Neural progenitor cell (in vitro differentiated cells): ENCODE measurements at regions not wholly inside any gene's neighbourhood (a gene's known extent, or its start where the extent isn't known, plus 50 kb on each side); places are given as distances from the start of the nearest gene placed in this dataset.

ENCODE experiments used
- DNase-seq: peaks from one replicate; pipeline ENCODE4 v3.0.0-alpha.2; 2016; ENCODE audit warnings: low spot score
- H2AFZ ChIP-seq: fragments of 200-600 bp; sonication (generic); replicated peaks from 2 replicates; pipeline ENCODE4 v1.6.1; 2016; ENCODE audit warnings: antibody characterized with exemption
- H3F3A ChIP-seq: fragments of 200-600 bp; sonication (generic); 2 replicates; pipeline ENCODE4 v1.6.1; 2016; ENCODE audit warnings: antibody characterized with exemption, low read depth
- H3K27ac ChIP-seq: fragments of 200-600 bp; sonication (generic); 2 replicates; pipeline ENCODE4 v1.5.1; 2016; ENCODE audit warnings: mild to moderate bottlenecking
- H3K27me3 ChIP-seq: fragments of 200-600 bp; sonication (generic); 2 replicates; pipeline ENCODE4 v1.6.1; 2016; ENCODE audit warnings: mild to moderate bottlenecking, moderate library complexity
- H3K36me3 ChIP-seq: fragments of 200-600 bp; sonication (generic); 2 replicates; pipeline ENCODE4 v1.5.1; 2016
- H3K4me1 ChIP-seq: fragments of 200-600 bp; sonication (generic); 2 replicates; pipeline ENCODE4 v1.6.1; 2016; ENCODE audit warnings: mixed run types
- H3K4me2 ChIP-seq: fragments of 200-600 bp; sonication (generic); 2 replicates; pipeline ENCODE4 v1.6.1; 2016
- H3K4me3 ChIP-seq: fragments of 200-600 bp; sonication (generic); 2 replicates; pipeline ENCODE4 v1.5.1; 2016
- H3K79me2 ChIP-seq: fragments of 200-600 bp; sonication (generic); 2 replicates; pipeline ENCODE4 v1.6.1; 2016; ENCODE audit warnings: low read depth
- H3K9ac ChIP-seq: fragments of 200-600 bp; sonication (generic); 2 replicates; pipeline ENCODE4 v1.6.1; 2016
- H3K9me3 ChIP-seq: fragments of 200-600 bp; sonication (generic); 2 replicates; pipeline ENCODE4 v1.5.1; 2016; ENCODE audit warnings: low read depth
- H4K20me1 ChIP-seq: fragments of 200-600 bp; sonication (generic); 2 replicates; pipeline ENCODE4 v1.6.1; 2016; ENCODE audit warnings: low read depth
- H3K27ac Mint-ChIP-seq: 3 replicates; pipeline ENCODE4 v1.8.0; 2021; ENCODE audit warnings: mixed read lengths
- H3K27me3 Mint-ChIP-seq: 2 replicates; pipeline ENCODE4 v1.8.0; 2022; ENCODE audit warnings: low read depth, mild to moderate bottlenecking, inconsistent platforms, moderate library complexity, mixed read lengths; ENCODE audit not compliant: insufficient read depth
- H3K36me3 Mint-ChIP-seq: 3 replicates; pipeline ENCODE4 v1.8.0; 2021; ENCODE audit warnings: mixed read lengths
- H3K4me1 Mint-ChIP-seq: 3 replicates; pipeline ENCODE4 v1.8.0; 2021; ENCODE audit warnings: mixed read lengths
- H3K4me3 Mint-ChIP-seq: 3 replicates; pipeline ENCODE4 v1.8.0; 2021; ENCODE audit warnings: mild to moderate bottlenecking, moderate library complexity, mixed read lengths
- H3K9me3 Mint-ChIP-seq: 3 replicates; pipeline ENCODE4 v1.8.0; 2020; ENCODE audit warnings: mixed read lengths
- CTCF ChIP-seq: fragments of 200-600 bp; sonication (generic); IDR thresholded peaks from 2 replicates; pipeline ENCODE4 v1.5.1; 2017; ENCODE audit warnings: antibody characterized with exemption, mild to moderate bottlenecking
- EZH2 ChIP-seq: fragments of 200-600 bp; sonication (generic); IDR thresholded peaks from 2 replicates; pipeline ENCODE4 v1.6.1; 2017; ENCODE audit warnings: antibody characterized with exemption, mild to moderate bottlenecking, moderate library complexity
- EZH2phosphoT487 ChIP-seq: fragments of 200-600 bp; sonication (generic); IDR thresholded peaks from 2 replicates; pipeline ENCODE4 v1.6.1; 2017; ENCODE audit warnings: antibody characterized with exemption

GRCh38 chr7:34488766-34489165 lies 169.3 kb upstream of the NPSR1 start:
- no peak overlapping the region for H2AFZ ChIP-seq
- Mint-ChIP-seq H3K27ac (no peak overlapping the region), H3K4me1 (peaks cover 8% of the 10 kb centered on the region), H3K4me3 (no peak overlapping the region), H3K36me3 (no peaks in the 10 kb centered on the region), H3K27me3 (no peaks in the 10 kb centered on the region), H3K9me3 (no peaks in the 10 kb centered on the region)
- H3K27ac ChIP-seq, result no peak overlapping the region
- H3K4me1 ChIP-seq, result peaks cover 8% of the 10 kb centered on the region
- H3K4me2 ChIP-seq, result no peak overlapping the region
- no peaks in the 10 kb centered on the region for H4K20me1 ChIP-seq
- DNase-seq, result no peak
- no peaks in the 10 kb centered on the region for H3K36me3 ChIP-seq
- no peaks in the 10 kb centered on the region for H3K9me3 ChIP-seq
- TF ChIP-seq EZH2 (no peak), CTCF (no peak), EZH2phosphoT487 (no peak)
- H3K27me3 ChIP-seq, result no peaks in the 10 kb centered on the region
- H3K9ac ChIP-seq, result no peak overlapping the region
- H3K4me3 ChIP-seq, result no peak overlapping the region
- no peaks in the 10 kb centered on the region for H3F3A ChIP-seq
- H3K79me2 ChIP-seq, result no peaks in the 10 kb centered on the region

- Mint-ChIP-seq H3K4me1 (peaks cover 8% of the 10 kb centered on the region), H3K36me3 (no peaks in the 10 kb centered on the region), H3K27me3 (no peaks in the 10 kb centered on the region), H3K9me3 (no peaks in the 10 kb centered on the region), H3K4me3 (no peak overlapping the region), H3K27ac (no peak overlapping the region)
- no peaks in the 10 kb centered on the region for H3K79me2 ChIP-seq
- DNase-seq, result no peak
- no peak overlapping the region for H3K9ac ChIP-seq
- TF ChIP-seq EZH2phosphoT487 (no peak), CTCF (no peak), EZH2 (no peak)
- no peak overlapping the region for H3K4me3 ChIP-seq
- H3K4me2 ChIP-seq, result no peak overlapping the region
- H3K36me3 ChIP-seq, result no peaks in the 10 kb centered on the region
- H3K4me1 ChIP-seq, result peaks cover 8% of the 10 kb centered on the region
- H2AFZ ChIP-seq, result no peak overlapping the region
- no peak overlapping the region for H3K27ac ChIP-seq
- no peaks in the 10 kb centered on the region for H4K20me1 ChIP-seq
- no peaks in the 10 kb centered on the region for H3K9me3 ChIP-seq
- H3F3A ChIP-seq, result no peaks in the 10 kb centered on the region
- no peaks in the 10 kb centered on the region for H3K27me3 ChIP-seq
Observed at GRCh38 chr7:34491899-34492298, 166.1 kb upstream of the NPSR1 start.

- no peak for DNase-seq
- no peaks in the 10 kb centered on the region for H3K36me3 Mint-ChIP-seq
- no peak overlapping the region for H3K9ac ChIP-seq
- no peak overlapping the region for H2AFZ ChIP-seq
- H3K4me1 Mint-ChIP-seq, result peaks cover 1% of the 10 kb centered on the region
- TF ChIP-seq CTCF, result no peak
- TF ChIP-seq EZH2, result no peak
- TF ChIP-seq EZH2phosphoT487, result no peak
- H3K9me3 ChIP-seq, result no peaks in the 10 kb centered on the region
- H3K27me3 Mint-ChIP-seq, result no peaks in the 10 kb centered on the region
- no peak overlapping the region for H3K27ac Mint-ChIP-seq
- H3K4me1 ChIP-seq, result peaks cover 2% of the 10 kb centered on the region
- no peak overlapping the region for H3K4me3 ChIP-seq
- no peaks in the 10 kb centered on the region for H3K36me3 ChIP-seq
- H3K4me2 ChIP-seq, result no peak overlapping the region
- H3K27me3 ChIP-seq, result no peaks in the 10 kb centered on the region
- no peaks in the 10 kb centered on the region for H3K79me2 ChIP-seq
- no peak overlapping the region for H3K27ac ChIP-seq
- no peaks in the 10 kb centered on the region for H3K9me3 Mint-ChIP-seq
- H4K20me1 ChIP-seq, result no peaks in the 10 kb centered on the region
- H3K4me3 Mint-ChIP-seq, result no peak overlapping the region
- no peaks in the 10 kb centered on the region for H3F3A ChIP-seq
Observed at GRCh38 chr7:34493752-34494151, 164.3 kb upstream of the NPSR1 start.
